Left ventricle myocardium inferior (tissue), 1 donor: ENCODE measurements at regions not wholly inside any gene's neighbourhood (a gene's known extent, or its start where the extent isn't known, plus 50 kb on each side); places are given as distances from the start of the nearest gene placed in this dataset.

Experiments used
- DNase-seq: peaks from one replicate; pipeline ENCODE4 v3.0.0-alpha.2; 2020
- H3K27ac ChIP-seq: fragments of 200-600 bp; replicated peaks from 2 replicates; pipeline ENCODE4 v1.8.0; 2021
- H3K27me3 ChIP-seq: fragments of 200-600 bp; 2 replicates; pipeline ENCODE4 v1.8.0; 2021; ENCODE audit warnings: low read depth
- H3K36me3 ChIP-seq: fragments of 200-600 bp; 2 replicates; pipeline ENCODE4 v1.8.0; 2021
- H3K4me1 ChIP-seq: fragments of 200-600 bp; 2 replicates; pipeline ENCODE4 v1.8.0; 2021
- H3K4me3 ChIP-seq: fragments of 200-600 bp; 2 replicates; pipeline ENCODE4 v1.8.0; 2021; ENCODE audit warnings: mild to moderate bottlenecking, moderate library complexity
- H3K9me3 ChIP-seq: fragments of 200-600 bp; replicated peaks from 2 replicates; pipeline ENCODE4 v1.8.0; 2021
- CTCF ChIP-seq: fragments of 200-600 bp; IDR thresholded peaks from 2 replicates; pipeline ENCODE4 v1.8.0; 2021; ENCODE audit warnings: antibody characterized with exemption, mild to moderate bottlenecking, borderline replicate concordance
- intact Hi-C: fragments of 100-400 bp; cut with micrococcal nuclease; formaldehyde crosslinking; loops from one replicate; pipeline ENCODE4 v1.11.0; 2022
- donor health status: DM: no; HTN: yes; CAD: no; lungs with severe emphysema.

GRCh38 chr5:159657298-159657697 lies 259.0 kb upstream of the ADRA1B start:
- Histone ChIP-seq H3K36me3 (no peaks in the 10 kb centered on the region), H3K4me3 (no peak overlapping the region), H3K4me1 (peaks cover 14% of the 10 kb centered on the region), H3K27ac (no peak overlapping the region), H3K9me3 (no peaks in the 10 kb centered on the region), H3K27me3 (no peaks in the 10 kb centered on the region)
- no peak for DNase-seq
- no peak for TF ChIP-seq CTCF
- intact Hi-C loops = no loop called here

- Histone ChIP-seq H3K27ac (no peak overlapping the region), H3K36me3 (no peaks in the 10 kb centered on the region), H3K9me3 (no peaks in the 10 kb centered on the region), H3K4me1 (peaks cover 14% of the 10 kb centered on the region), H3K27me3 (no peaks in the 10 kb centered on the region), H3K4me3 (no peak overlapping the region)
- TF ChIP-seq CTCF = no peak
- peak; percentile 13 for DNase-seq
- intact Hi-C loops = no loop called here
These were observed 258.5 kb upstream of the ADRA1B start for GRCh38 chr5:159657771-159658170.

- no peak overlapping the region for H3K27ac ChIP-seq
- intact Hi-C loops = no loop called here
- no peak overlapping the region for H3K4me3 ChIP-seq
- no peak for DNase-seq
- no peak for TF ChIP-seq CTCF
- H3K27me3 ChIP-seq = no peaks in the 10 kb centered on the region
- H3K36me3 ChIP-seq = no peaks in the 10 kb centered on the region
- peaks cover 14% of the 10 kb centered on the region for H3K4me1 ChIP-seq
- H3K9me3 ChIP-seq = no peaks in the 10 kb centered on the region
These were observed 257.9 kb upstream of the ADRA1B start for GRCh38 chr5:159658266-159658925.

- no peak overlapping the region for H3K4me3 ChIP-seq
- no peak for DNase-seq
- no peaks in the 10 kb centered on the region for H3K9me3 ChIP-seq
- H3K27ac ChIP-seq = no peak overlapping the region
- H3K36me3 ChIP-seq = no peaks in the 10 kb centered on the region
- no peak for TF ChIP-seq CTCF
- intact Hi-C loops = no loop called here
- no peaks in the 10 kb centered on the region for H3K27me3 ChIP-seq
- peaks cover 12% of the 10 kb centered on the region for H3K4me1 ChIP-seq
These were observed 255.9 kb upstream of the ADRA1B start for GRCh38 chr5:159660401-159660800.

DNA sequence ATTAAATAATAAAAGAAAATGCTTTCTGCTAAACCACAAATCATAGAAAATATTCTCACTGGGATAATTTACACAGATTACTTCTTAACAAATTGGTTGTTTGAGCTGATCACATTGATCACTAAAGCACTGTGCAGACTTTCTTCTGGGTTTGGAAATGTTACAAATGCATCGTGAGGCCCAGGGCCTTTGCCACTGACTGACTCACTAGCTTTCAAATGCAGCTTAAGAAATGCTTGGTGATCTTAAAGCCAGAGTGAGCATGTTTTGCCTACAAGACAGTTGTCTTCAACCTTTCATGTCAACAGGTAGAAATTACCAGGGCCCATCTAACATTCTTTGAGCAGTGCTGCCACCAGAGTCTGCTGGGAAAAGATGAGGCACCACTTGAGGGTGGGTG lies 252.3 kb upstream of the ADRA1B start:
- Histone ChIP-seq H3K27me3 (no peaks in the 10 kb centered on the region), H3K36me3 (no peaks in the 10 kb centered on the region), H3K27ac (no peak overlapping the region), H3K9me3 (no peaks in the 10 kb centered on the region), H3K4me1 (no peaks in the 10 kb centered on the region), H3K4me3 (no peak overlapping the region)
- no peak for DNase-seq
- intact Hi-C loops = no loop called here
- TF ChIP-seq CTCF = no peak
